ENCODE measurements at regions not wholly inside any gene's neighbourhood (a gene's known extent, or its start where the extent isn't known, plus 50 kb on each side); places are given as distances from the start of the nearest gene placed in this dataset.
"Not testable (repeated sequence)": the region's sequence is repeated elsewhere in the genome, so short reads cannot be mapped to it uniquely, and the experiment has no call there.

DNA sequence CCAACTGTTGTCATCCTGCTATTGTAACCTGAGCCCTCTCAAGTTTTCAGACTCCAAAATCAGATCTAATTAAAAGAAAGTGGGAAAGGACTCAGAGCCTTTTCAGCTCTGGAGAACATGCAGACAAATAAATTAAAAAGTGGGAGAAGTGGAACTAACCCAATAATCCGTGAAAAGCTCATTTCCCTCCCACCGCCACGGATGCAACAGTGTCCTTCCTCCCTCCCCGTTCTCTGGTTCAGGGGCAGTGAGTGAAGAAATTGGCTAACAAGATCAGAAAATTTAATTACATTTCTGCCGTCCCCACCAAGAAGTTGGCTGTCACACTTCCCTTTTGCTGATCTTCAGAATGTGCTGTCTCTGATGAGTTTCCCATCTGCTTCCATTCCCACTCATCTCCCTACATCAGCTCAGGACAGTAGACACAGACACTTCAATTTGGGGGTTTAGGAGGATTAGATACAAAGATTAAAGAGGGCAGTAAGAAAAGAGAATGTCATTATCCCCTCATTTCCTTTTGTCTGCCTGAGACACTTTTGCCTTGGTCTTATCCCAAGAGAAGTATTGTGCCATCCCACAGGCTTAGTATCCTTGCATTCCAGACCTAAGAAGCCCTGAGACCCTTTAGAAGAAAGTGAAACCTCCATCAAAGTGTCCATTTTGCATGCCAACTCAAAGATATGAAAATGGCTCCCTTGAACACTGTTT lies 335.7 kb upstream of the PPP2R3A start:
- DNase-seq (ENCODE audit: low spot score) = no peak
- no peak for FAIRE-seq

DNA sequence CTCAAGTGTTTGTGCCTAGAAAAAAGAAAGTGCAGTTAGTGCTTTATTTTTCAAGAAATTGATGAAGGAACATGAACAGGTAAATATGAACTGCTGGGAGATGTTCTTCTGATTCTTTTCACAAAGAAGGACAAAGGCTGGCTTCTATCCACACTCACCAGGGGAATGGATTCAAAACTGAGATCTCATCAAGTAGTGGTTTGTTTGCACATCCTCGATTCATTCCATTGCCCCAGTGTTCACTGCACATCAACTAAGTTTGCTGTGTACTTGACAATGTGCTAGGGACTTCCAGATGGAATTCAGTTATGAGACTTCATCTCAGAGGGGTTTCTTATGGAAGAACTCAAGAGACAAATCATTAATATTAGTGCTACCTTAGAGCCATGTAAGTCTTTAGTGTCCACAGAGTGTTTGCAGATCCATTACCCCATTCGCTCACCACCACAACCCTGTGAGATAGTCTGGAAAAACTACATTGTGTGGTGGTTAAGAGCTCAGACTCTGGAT lies 332.9 kb upstream of the PPP2R3A start:
- no peak for FAIRE-seq

DNA sequence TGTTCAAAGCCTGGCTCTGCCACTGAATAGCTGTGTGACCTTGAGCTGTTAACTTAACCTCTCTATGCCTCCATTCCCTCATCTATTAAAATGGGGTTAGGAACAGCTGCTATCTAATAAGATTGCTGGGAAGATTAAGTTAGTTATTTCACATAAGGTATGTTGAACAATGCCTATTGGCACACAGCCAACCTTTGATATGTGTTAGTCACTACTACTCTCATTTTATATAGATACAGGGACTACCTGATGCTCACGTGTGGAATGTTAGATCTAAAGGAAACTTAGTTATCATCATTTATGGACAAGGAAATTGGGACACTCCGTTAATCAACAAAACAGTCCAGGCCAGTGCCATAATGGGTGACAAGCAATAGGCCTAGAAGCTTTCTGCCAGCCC lies 332.4 kb upstream of the PPP2R3A start:
- FAIRE-seq (no peak), DNase-seq (ENCODE audit: low spot score) (no peak)

More for the DNA sequence above, 332.9 kb upstream of the PPP2R3A start:
- no peak for DNase-seq (ENCODE audit: low spot score)

DNA sequence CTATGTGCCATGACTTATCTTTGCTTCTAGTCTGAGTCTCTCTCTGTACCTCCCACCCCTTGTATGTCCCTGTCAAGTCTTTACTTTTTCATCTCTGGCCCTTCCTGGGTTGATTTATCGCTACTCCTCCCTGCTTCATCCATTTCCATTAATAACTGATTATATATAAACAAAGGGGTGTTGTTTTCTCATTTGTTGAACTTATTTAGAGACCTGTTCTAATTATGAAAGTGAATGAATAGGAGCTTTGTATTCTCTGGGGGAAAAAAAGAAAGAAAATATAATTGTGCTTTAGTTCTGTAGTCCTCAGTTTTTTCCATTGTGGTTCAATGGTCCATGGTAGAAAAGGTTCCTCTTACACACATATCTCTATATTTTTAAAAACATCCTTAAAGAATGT lies 328.9 kb upstream of the PPP2R3A start:
- no peak for FAIRE-seq
- no peak for DNase-seq (ENCODE audit: low spot score)

DNA sequence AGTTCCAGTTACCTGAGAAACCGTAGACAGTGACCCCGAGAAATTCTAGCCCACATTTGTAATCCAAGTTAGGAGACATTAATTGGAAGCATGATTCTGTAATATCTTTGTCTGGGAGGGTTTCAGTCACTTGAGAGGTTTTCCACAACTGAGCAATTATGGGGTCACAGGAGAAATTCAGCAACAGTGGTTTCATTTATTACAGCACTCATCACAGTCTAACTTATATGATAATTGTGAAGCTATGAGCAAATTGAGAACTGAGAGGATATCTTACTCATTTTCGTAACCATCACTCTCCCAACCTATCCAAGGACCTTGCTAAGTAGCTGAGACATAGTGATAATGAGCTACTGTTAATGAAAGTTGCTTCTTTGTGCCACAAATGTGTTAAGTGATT lies 328.5 kb upstream of the PPP2R3A start:
- no peak for DNase-seq (ENCODE audit: low spot score)
- no peak for FAIRE-seq

DNA sequence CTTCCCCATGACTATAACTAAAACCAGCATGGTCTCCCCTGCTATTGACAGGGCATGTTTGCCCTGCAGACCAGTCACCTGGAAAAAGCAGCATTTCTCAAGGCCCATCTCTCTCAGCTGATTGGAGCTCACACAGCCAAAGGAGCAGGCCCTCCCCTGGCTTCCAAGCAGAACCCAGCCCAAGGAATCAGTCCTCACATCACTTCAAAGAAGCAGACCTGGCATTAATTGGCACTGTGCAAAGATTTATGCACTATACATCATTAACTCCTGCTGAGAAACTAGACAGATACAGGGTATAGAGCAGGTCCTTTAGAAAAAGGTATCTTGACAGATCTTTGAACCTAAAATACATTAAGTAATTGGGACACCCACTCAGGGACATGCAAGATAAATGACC lies 323.8 kb upstream of the PPP2R3A start:
- no peak for FAIRE-seq
- no peak for DNase-seq (ENCODE audit: low spot score)

DNA sequence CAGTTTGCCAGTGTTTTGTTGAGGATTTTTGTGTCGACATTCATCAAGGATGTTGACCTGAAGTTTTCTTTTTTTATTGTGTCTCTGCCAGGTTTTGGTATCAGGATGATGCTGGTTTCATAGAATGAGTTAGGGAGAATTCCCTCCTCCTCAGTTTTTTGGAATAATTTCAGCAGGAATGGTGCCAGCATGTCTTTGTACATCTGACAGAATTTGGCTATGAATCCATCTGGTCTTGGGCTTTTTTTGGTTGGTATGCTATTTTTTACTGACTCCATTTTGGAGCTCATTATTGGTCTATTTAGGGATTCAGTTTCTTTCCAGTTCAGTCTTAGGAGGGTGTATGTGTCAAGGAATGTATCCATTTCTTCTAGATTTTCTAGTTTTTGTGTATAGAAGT lies 320.0 kb upstream of the PPP2R3A start:
- DNase-seq (ENCODE audit: low spot score) = no peak
- no peak for FAIRE-seq

DNA sequence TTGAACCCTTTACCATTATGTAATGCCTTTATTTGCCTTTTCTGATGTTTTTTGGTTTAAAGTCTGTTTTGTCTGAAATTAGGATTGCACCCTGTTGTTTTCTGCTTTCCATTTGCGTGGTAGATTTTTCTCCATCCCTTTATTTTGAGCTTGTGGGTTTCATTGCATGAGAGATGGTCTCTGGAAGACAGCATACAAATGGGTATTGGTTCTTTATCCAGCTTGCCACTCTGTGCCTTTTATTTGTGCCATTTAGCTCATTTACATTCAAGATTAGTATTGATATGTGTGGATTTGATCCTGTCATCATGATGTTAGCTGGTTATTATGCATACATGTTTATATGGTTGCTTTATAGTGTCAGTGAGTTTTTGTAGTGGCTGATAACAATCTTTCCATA lies 318.7 kb upstream of the PPP2R3A start:
- no peak for DNase-seq (ENCODE audit: low spot score)
- FAIRE-seq = no peak

DNA sequence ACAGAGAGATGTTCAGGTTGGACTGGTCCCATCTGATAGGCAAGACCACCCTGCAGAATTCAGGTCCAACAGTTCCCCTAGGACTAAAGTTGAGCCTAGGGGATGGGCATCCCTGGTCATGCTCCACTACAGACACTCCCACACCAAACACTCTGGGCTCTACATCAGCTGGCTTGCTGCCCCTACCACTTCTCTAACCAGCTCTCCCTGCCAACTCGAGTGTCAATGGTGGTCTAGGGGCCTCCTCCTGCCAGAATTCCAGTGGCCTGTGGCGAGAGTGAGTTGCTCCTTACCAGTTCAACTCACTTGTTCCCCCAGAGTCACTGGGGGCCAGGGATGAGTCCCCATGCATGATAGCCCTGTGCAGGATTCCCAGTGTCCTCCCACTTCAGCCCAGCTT lies 316.2 kb upstream of the PPP2R3A start:
- FAIRE-seq (no peak), DNase-seq (ENCODE audit: low spot score) (no peak)

DNA sequence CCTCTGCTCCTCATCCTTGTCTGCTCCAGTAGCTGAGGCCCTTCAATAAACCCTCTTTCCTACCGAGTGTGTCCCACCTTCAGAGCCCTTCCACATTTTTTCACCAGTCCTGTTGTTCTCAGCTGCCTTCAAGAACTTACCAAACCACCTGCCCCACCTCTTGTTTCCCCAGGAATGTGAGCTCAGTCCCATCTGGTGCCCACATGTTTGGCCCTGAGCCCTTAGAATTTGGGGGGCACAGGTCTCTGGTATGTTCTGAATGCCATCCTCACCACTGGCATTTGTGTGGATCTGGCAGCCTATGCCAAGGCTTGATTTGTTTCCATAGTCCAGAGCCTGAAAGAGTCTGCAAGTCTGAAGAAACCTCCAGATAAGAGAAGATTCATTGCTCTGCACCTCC lies 315.2 kb upstream of the PPP2R3A start:
- DNase-seq (ENCODE audit: low spot score) (no peak), FAIRE-seq (no peak)

DNA sequence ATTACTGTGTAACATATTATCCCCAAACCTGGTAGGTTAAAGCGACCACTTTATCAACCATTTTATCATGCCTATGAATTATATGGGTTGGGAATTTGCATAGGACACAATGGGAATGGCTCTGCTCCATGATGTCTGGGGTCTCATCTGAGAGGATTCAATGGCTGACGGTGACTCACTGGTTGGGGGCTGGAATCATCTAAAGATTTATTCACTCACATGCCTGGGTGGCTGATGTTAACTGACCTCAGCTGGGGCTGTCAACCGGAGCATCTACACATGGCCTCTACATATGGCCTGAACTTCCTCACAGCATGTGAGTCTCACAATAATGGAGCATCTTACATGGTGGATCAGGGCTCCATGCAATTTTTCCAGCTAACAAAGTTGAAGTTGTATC lies 313.1 kb upstream of the PPP2R3A start:
- no peak for FAIRE-seq
- no peak for DNase-seq (ENCODE audit: low spot score)

DNA sequence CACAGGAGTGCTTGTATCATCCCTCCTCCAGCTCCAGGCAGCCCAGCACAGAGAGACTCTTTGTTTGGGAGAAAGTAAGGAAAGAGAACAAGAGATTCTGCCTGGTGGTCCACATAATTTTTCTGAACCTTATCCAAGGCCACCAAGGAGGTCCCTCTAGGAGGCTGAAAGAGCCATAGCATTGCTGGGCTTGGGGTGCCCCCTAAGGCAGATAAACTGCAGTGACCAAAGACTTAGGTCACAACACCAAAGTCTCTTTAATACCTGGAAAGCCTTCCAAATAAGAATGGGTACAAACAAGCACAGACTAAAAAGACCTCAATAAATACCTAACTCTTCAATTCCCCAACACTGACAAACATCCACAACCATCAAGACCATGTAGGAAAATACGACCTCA lies 310.2 kb upstream of the PPP2R3A start:
- FAIRE-seq (no peak), DNase-seq (ENCODE audit: low spot score) (no peak)

DNA sequence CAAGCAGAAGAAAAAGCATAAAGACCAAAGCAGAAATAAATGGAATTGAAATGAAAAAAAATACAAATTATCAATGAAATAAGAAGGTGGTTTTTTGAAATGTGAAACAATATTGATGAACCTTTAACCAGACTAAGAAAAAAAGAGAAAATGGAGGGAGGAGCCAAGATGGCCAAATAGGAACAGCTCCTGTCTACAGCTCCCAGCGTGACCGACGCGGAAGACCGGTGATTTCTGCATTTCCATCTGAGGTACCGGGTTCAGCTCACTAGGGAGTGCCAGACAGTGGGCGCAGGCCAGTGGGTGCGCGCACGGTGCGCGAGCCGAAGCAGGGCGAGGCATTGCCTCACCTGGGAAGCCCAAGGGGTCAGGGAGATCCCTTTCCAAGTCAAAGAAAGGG lies 307.1 kb upstream of the PPP2R3A start:
- FAIRE-seq; DNase-seq (ENCODE audit: low spot score): not testable (repeated sequence)

DNA sequence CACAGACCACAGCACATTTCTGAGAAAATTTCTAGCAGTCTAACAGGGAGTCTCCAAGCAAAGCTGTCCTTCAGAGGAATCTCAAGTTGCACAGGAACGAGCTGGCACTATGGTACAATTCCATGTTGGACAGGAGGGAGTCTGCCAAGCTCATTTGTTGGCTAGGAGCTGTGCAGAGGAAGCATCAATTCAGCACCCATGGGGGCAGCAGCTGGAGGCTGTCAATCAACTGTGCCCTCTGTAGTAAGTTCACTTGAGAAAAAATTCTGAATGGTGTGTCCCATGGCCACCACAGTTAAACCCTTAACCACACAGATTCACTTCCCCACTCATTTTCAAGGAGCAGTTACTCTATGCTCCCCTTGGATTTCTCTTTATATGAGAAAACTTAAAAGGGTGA lies 298.5 kb upstream of the PPP2R3A start:
- no peak for DNase-seq (ENCODE audit: low spot score)
- no peak for FAIRE-seq

DNA sequence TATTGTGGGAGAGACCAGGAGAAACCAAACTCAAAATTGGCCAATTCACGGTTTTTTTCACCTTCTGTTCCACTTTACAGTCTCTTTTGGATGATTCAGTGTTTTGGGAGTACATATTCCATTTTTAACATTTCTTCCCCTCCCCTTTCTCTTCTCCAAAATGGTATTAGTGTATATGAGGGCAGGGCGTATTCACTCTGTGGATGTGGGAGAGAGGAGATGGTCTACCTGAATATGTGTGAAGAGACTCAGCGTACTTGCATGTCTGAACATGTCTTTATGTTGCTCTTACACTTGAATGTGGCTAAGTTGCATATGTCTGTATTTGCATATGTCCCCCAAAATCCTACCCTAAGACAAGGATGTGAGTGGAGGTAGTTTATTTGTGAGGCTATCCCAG lies 291.0 kb upstream of the PPP2R3A start:
- DNase-seq (ENCODE audit: low spot score) = no peak
- no peak for FAIRE-seq

DNA sequence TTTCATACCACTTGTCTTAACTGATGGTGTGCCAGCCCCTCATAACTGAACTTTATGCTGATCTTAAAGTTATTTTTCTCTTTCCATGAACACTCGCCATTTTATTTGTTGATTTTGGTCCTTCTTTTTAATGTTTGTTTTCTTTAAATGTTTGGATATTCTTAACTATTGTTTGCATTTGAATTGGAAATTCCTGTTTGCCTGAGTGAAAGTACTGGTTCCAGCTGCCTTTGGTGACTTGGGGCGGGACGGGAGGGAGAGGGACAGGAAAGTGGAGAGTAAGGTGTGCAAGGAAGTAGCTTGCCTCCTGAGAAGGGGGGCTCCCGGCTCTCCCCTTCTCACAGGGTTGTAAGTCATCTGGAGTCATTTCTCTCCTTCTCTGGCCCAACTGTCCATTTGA lies 287.1 kb upstream of the PPP2R3A start:
- DNase-seq (ENCODE audit: low spot score) = no peak
- FAIRE-seq = no peak

DNA sequence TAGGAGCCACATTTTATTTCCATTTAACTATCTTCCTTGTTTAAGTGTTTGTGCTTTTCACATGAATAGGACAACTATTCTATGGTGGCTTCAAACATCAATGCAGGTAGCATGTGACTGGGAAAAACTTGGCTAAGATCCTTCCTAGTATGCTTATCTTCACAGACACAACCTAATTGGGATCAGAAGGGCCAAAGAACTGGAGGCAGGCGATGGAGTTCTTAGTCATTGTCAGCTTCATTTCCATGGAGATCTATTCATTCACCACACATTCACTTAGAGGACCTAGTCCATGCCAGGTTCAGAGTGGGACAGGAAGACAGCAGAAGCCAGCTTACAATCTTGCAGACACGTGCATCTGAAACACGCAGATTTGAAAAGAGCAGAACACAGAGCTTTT lies 277.5 kb upstream of the PPP2R3A start:
- FAIRE-seq = no peak
- no peak for DNase-seq (ENCODE audit: low spot score)

DNA sequence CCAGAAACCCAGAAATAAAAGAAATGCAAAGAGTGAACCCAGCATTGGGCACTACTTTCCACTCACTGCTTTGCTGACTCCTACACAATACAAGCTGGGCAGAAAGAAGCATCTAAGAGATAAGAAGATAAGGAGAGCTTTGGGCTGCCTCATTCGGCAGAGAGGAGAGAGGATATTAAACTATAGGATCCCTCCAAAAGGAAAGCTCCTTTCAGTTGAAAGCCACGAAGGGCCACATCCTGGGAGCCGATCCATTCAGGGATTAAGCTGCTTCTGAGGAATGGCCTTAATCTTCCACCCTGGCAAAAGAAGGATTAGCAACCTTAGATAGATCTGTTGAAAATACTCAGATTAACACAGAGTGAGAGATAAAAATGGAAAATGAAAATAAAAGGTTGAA lies 274.9 kb upstream of the PPP2R3A start:
- FAIRE-seq = no peak

DNA sequence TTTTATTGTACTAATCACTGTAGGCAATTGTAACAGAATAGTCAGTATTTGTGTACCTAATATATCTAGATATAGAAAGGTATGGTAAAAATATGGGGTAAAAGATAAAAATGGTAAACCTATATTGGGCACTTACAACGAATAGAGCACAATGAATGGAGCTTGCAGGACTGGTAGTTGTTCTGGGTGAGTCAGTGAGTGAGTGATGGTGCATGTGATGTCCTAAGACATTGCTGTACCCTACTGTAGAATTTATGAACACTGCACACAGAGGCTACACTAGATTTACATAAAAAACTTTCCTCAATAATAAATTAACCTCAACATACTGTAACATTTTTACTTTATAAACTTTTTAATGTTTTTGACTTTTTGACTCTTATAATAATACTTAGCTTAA lies 274.3 kb upstream of the PPP2R3A start:
- no peak for DNase-seq (ENCODE audit: low spot score)
- no peak for FAIRE-seq

More for the DNA sequence above, 274.9 kb upstream of the PPP2R3A start:
- DNase-seq (ENCODE audit: low spot score) = no peak

DNA sequence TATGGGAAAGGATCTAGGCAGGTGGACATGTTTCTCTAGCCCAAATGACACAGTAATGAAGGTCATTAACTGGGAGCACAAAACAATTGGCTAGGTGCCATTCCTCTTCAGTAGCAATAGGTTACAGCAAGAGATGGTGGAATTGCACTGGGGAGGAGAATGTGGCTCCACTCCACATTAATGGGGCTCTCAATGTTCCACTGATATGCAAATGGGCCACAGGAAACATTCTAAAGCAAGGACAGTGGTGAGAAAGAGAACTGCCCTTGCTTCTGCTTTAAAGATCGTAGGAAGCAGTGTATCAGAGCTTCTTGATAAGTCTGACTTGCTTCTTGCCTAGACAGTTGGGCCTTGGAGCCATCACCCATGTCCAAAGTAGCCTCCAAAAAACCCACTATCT lies 271.4 kb upstream of the PPP2R3A start:
- DNase-seq (ENCODE audit: low spot score) (no peak), FAIRE-seq (no peak)

DNA sequence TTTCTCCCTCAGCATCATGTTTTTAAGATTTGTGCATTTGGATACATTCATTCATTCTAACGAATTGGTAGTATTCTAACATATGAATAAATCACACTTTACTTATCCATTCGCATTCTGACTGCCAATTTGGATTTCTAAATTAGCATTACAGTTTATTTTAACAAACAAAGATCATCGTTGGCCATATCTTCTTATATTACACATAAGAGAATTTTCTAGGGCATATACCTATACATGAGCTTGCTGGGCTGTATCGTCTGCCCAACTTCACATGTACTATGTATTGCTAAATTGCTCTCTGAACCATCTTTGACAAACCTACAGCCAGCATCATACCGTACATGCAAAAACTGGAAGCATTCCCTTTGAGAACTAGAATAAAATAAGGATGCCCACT lies 265.8 kb upstream of the PPP2R3A start:
- FAIRE-seq (no peak), DNase-seq (ENCODE audit: low spot score) (no peak)

DNA sequence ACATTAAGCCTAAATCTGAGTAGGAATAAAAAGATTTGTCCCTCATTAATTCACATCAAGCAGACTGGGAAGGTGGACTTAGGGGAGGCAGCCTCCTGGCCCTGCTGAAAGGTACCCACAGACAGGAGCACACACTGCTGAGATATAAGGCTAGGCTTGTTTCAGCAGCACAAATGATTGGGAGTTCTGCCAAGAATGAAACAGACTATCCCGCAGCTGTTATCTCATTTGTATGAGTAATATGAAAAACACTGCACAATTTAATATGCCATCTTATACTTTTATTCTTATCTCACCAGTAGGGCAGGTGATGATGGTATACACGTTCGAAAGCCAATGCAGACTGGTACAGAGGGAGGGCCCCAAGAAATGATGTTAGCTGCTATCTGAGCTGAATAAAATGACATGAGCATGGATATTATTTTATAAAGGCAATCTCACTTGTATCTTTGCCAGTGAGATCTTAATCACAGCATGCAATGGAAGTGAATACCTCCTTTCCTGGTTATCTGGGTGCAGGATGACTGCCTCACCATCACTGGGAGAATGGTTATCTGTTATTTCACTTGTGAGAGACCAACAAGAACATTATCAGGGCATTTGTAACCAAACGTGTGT lies 258.7 kb upstream of the PPP2R3A start:
- FAIRE-seq (no peak), DNase-seq (ENCODE audit: low spot score) (peak; percentile 12)

DNA sequence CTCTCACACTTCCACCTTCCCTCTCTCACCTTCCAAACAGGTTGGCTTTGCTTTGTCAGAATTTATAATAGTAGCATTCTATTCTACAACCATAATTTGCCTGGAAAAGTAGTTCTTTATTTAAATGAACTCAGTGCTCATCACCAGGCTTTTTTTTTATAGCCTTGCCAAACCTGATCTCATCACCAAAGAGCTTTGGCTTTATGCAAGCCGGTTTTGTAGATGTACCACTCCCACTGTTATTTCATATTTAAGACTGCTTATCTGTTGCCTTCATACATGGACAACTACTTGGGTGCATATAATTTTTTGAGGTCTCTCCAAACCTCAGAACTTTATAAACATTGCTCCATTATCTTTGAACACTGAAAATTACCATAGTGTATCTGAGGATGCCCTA lies 246.1 kb upstream of the PPP2R3A start:
- FAIRE-seq = no peak
- no peak for DNase-seq (ENCODE audit: low spot score)
